ENCODE measurements at regions not wholly inside any gene's neighbourhood (a gene's known extent, or its start where the extent isn't known, plus 50 kb on each side); places are given as distances from the start of the nearest gene placed in this dataset.

GRCh38 chrX:5683996-5684395 lies 544.7 kb downstream of the NLGN4X start:
- TF ChIP-seq POLR2A (IDR thresholded peaks at IDR 0.05; ENCODE audit: extremely low read depth, insufficient read length) (no peak), CTCF (IDR thresholded peaks at IDR 0.05; ENCODE audit: low read depth, low read length) (no peak)
